ENCODE measurements at regions not wholly inside any gene's neighbourhood (a gene's known extent, or its start where the extent isn't known, plus 50 kb on each side); places are given as distances from the start of the nearest gene placed in this dataset.
A peak's percentile ranks its signal among the peaks of the same experiment; 100 is the strongest.

- peaks cover 0 to 2% of the 10 kb centered on the region in 2 donors for H3K4me1 ChIP-seq (replicated peaks in 1 of 2)
- peak in 3 of 8 experiments; percentile 24 to 75 (median 56) for ATAC-seq (replicated peaks in 6 of 8)
- in situ Hi-C loops (cut with MboI; ENCODE audit: low pct_unique_long_range_greater_than_20kb in 2 of 9, low sequenced_read_pairs in 9 of 9, unreplicated experiment in 9 of 9), result no loop called here
- H3K4me3 ChIP-seq, result no peak overlapping the region
- no peak overlapping the region for H3K27ac ChIP-seq
- 2 to 83% (median 60%) methylated on average over 1 to 7 of the region's 7 CpGs; no CpG with 5 or more reads in 1 of the 10 experiments for WGBS, 10 experiments
Observed at GRCh38 chr13:88979465-88980175, 1308.4 kb downstream of the SLITRK5 start.

DNA sequence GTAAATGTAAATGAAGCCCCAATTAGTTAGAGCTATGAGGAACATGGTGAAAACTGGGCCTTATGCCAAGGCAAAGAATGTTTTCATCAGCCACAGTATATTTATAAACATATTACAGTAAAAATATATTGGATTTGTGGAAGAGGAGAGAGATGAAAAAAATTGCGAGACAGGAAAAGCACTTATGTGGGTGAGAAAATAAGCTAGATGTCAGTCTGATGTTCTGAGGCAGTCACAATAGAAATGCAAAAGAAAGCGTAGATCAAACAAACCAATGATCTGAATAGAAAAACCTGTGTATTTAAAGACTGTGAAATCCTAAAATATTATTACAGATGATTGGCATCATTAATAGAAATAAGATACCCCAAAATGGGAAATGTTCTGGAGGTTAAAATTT lies 1332.5 kb downstream of the SLITRK5 start:
- Histone ChIP-seq H3K27ac (no peak overlapping the region), H3K4me1 (replicated peaks in 1 of 2) (no peaks in the 10 kb centered on the region), H3K4me3 (no peak overlapping the region)
- WGBS, 10 experiments, result 25 to 96% (median 84%) methylated on average over 1 to 2 of the region's 2 CpGs
- in situ Hi-C loops (cut with MboI; ENCODE audit: low pct_unique_long_range_greater_than_20kb in 2 of 9, low sequenced_read_pairs in 9 of 9, unreplicated experiment in 9 of 9), result no loop called here
- ATAC-seq (replicated peaks in 6 of 8), result no peak

- Histone ChIP-seq H3K4me3 (no peak overlapping the region), H3K27ac (no peak overlapping the region), H3K4me1 (replicated peaks in 1 of 2) (no peaks in the 10 kb centered on the region)
- WGBS, 10 experiments, result 0 to 100% (median 13%) methylated on average over 1 to 2 of the region's 2 CpGs; no CpG with 5 or more reads in 2 of the 10 experiments
- peak in 1 of 8 experiments; percentile 52 for ATAC-seq (replicated peaks in 6 of 8)
- in situ Hi-C loops (cut with MboI; ENCODE audit: low pct_unique_long_range_greater_than_20kb in 2 of 9, low sequenced_read_pairs in 9 of 9, unreplicated experiment in 9 of 9), result no loop called here
Observed at GRCh38 chr13:89011615-89012014, 1340.4 kb downstream of the SLITRK5 start.

DNA sequence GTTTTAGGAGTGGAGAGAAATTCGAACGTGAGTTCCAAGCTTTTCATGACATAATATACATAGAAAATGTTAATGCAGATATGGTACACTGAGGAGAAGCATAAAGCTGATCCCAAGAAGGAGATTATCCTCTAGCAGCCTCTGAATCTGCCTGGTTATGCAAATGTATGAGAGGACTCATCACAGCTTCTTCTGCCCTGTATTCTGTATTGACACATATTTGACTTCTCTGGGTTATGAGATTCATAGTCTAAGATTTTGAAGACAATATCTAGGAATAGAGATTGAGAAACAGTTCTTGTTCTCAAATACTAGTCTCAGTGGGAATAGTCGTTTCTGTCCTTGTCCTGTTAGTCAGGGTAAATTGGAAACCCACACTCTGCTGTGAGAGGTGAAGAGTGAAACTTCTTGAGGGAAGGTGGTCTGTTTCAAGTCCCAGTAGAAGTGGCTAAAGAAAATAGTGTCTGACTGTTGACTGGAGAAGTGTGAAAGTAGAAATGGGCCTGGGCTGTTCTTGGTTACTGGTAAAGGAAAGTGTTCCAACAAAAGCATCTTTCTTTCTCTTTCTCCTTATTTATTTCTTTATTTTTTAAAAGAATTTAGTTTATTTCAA lies 1356.6 kb downstream of the SLITRK5 start:
- WGBS, 10 experiments, result 0 to 90% (median 71%) methylated on average over 1 to 3 of the region's 3 CpGs
- in situ Hi-C loops (cut with MboI; ENCODE audit: low pct_unique_long_range_greater_than_20kb in 2 of 9, low sequenced_read_pairs in 9 of 9, unreplicated experiment in 9 of 9), result no loop called here
- H3K27ac ChIP-seq, result no peak overlapping the region
- H3K4me3 ChIP-seq, result no peak overlapping the region
- no peaks in the 10 kb centered on the region for H3K4me1 ChIP-seq (replicated peaks in 1 of 2)
- ATAC-seq (replicated peaks in 6 of 8), result no peak

DNA sequence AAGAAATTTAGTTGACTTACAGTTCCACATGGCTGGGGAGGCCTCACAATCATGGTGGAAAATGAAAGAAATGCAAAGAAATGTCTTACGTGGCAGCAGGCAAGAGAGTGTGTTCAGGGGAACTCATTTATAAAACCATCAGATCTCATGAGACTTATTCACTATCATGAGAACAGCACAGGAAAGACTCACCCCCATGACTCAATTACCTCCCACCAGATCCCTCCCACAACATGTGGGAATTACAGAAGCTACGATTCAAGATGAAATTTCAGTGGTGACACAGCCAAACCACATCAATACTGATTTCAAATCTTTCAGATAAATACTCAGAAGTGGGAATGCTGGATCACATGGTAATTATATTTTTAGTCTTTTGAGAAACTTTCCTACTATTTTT lies 1357.9 kb downstream of the SLITRK5 start:
- WGBS, 10 experiments, result 19 to 100% (median 85%) methylated on average over 1 to 2 of the region's 2 CpGs; no CpG with 5 or more reads in 2 of the 10 experiments
- H3K4me3 ChIP-seq, result no peak overlapping the region
- in situ Hi-C loops (cut with MboI; ENCODE audit: low pct_unique_long_range_greater_than_20kb in 2 of 9, low sequenced_read_pairs in 9 of 9, unreplicated experiment in 9 of 9), result no loop called here
- no peak for ATAC-seq (replicated peaks in 6 of 8)
- H3K27ac ChIP-seq, result no peak overlapping the region
- H3K4me1 ChIP-seq (replicated peaks in 1 of 2), result no peaks in the 10 kb centered on the region

- WGBS, 10 experiments, result 60 to 100% (median 72%) methylated on average over 1 of the region's 1 CpG; no CpG with 5 or more reads in 6 of the 10 experiments
- ATAC-seq (replicated peaks in 6 of 8), result no peak
- no peaks in the 10 kb centered on the region for H3K4me1 ChIP-seq (replicated peaks in 1 of 2)
- no peak overlapping the region for H3K27ac ChIP-seq
- no peak overlapping the region for H3K4me3 ChIP-seq
- in situ Hi-C loops (cut with MboI; ENCODE audit: low pct_unique_long_range_greater_than_20kb in 2 of 9, low sequenced_read_pairs in 9 of 9, unreplicated experiment in 9 of 9), result no loop called here
Observed at GRCh38 chr13:89034015-89034414, 1362.8 kb downstream of the SLITRK5 start.

- ATAC-seq (replicated peaks in 6 of 8), result no peak
- Histone ChIP-seq H3K27ac (no peak overlapping the region), H3K4me1 (replicated peaks in 1 of 2) (no peaks in the 10 kb centered on the region), H3K4me3 (no peak overlapping the region)
- in situ Hi-C loops (cut with MboI; ENCODE audit: low pct_unique_long_range_greater_than_20kb in 2 of 9, low sequenced_read_pairs in 9 of 9, unreplicated experiment in 9 of 9), result loop anchor here in 1 of 9 experiments (25.0 kb wide), 1 partner anchor 90 kb away; no protein-coding TSS in a partner anchor
- WGBS, 10 experiments, result 4 to 94% (median 70%) methylated on average over 2 to 3 of the region's 3 CpGs; no CpG with 5 or more reads in 2 of the 10 experiments
Observed at GRCh38 chr13:89052699-89053098, 1381.5 kb downstream of the SLITRK5 start.

DNA sequence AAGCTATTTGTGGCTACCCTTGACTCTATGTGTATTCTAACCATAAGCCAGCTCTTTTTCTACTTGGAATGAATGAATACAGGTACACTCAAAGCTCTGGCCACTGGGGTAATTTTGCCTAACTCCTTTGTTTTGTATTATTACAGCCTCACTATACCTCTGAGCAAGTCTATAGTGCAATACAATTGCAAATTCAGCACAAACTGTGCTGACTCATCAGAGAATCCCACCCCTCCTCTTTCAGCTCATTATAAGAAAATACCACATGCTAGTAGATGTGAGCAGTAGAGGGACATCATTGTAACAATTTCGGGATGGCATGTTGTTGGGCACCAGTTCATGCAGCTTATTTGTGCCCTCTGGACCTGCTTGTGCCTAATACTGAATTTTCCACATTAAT lies 1382.2 kb downstream of the SLITRK5 start:
- Histone ChIP-seq H3K27ac (no peak overlapping the region), H3K4me3 (no peak overlapping the region), H3K4me1 (replicated peaks in 1 of 2) (no peaks in the 10 kb centered on the region)
- WGBS, 10 experiments, result 0 to 100% (median 44%) methylated on average over 1 of the region's 1 CpG; no CpG with 5 or more reads in 6 of the 10 experiments
- no peak for ATAC-seq (replicated peaks in 6 of 8)
- in situ Hi-C loops (cut with MboI; ENCODE audit: low pct_unique_long_range_greater_than_20kb in 2 of 9, low sequenced_read_pairs in 9 of 9, unreplicated experiment in 9 of 9), result loop anchor here in 1 of 9 experiments (25.0 kb wide), 1 partner anchor 91 kb away; no protein-coding TSS in a partner anchor

- ATAC-seq (replicated peaks in 6 of 8), result no peak
- no peak overlapping the region for H3K27ac ChIP-seq
- H3K4me1 ChIP-seq (replicated peaks in 1 of 2), result no peaks in the 10 kb centered on the region
- H3K4me3 ChIP-seq, result no peak overlapping the region
- in situ Hi-C loops (cut with MboI; ENCODE audit: low pct_unique_long_range_greater_than_20kb in 2 of 9, low sequenced_read_pairs in 9 of 9, unreplicated experiment in 9 of 9), result loop anchor here in 1 of 9 experiments (25.0 kb wide), 1 partner anchor 95 kb away; no protein-coding TSS in a partner anchor
Observed at GRCh38 chr13:89057274-89057673, 1386.1 kb downstream of the SLITRK5 start.

DNA sequence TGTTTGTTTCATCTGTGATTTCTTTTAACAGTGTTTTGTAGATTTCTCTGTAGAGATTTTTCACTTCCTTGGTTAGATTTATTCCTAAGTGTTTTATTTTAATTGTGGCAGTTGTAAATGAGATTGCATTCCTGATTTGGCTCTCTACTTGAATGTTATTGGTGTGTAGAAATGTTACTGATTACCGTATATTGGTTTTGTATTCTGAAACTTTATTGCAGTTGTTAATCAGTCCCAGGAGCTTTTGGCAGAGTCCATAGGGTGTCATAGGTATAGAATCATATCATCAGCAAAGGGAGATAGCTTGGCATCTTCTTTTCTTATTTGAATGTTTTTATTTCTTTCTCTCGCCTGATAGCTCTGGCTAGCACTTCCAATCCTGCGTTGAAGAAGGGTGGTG lies 1386.7 kb downstream of the SLITRK5 start:
- no peak overlapping the region for H3K4me3 ChIP-seq
- no peaks in the 10 kb centered on the region for H3K4me1 ChIP-seq (replicated peaks in 1 of 2)
- no peak overlapping the region for H3K27ac ChIP-seq
- WGBS, 10 experiments, result 33 to 100% (median 94%) methylated on average over 1 to 3 of the region's 3 CpGs; no CpG with 5 or more reads in 1 of the 10 experiments
- ATAC-seq (replicated peaks in 6 of 8), result no peak
- in situ Hi-C loops (cut with MboI; ENCODE audit: low pct_unique_long_range_greater_than_20kb in 2 of 9, low sequenced_read_pairs in 9 of 9, unreplicated experiment in 9 of 9), result loop anchor here in 1 of 9 experiments (25.0 kb wide), 1 partner anchor 96 kb away; no protein-coding TSS in a partner anchor

GRCh38 chr13:89061821-89062220 lies 1390.7 kb downstream of the SLITRK5 start:
- peak in 2 of 8 experiments; percentile 12 to 79 for ATAC-seq (replicated peaks in 6 of 8)
- Histone ChIP-seq H3K27ac (no peak overlapping the region), H3K4me1 (replicated peaks in 1 of 2) (no peaks in the 10 kb centered on the region), H3K4me3 (no peak overlapping the region)
- 43 to 83% (median 63%) methylated on average over 1 of the region's 1 CpG; no CpG with 5 or more reads in 7 of the 10 experiments for WGBS, 10 experiments
- in situ Hi-C loops (cut with MboI; ENCODE audit: low pct_unique_long_range_greater_than_20kb in 2 of 9, low sequenced_read_pairs in 9 of 9, unreplicated experiment in 9 of 9), result loop anchor here in 1 of 9 experiments (25.0 kb wide), 1 partner anchor 100 kb away; no protein-coding TSS in a partner anchor

- no peak overlapping the region for H3K27ac ChIP-seq
- WGBS, 10 experiments, result 8 to 71% (median 48%) methylated on average over 5 to 9 of the region's 9 CpGs
- no peak overlapping the region for H3K4me3 ChIP-seq
- in situ Hi-C loops (cut with MboI; ENCODE audit: low pct_unique_long_range_greater_than_20kb in 2 of 9, low sequenced_read_pairs in 9 of 9, unreplicated experiment in 9 of 9), result loop anchor here in 1 of 9 experiments (25.0 kb wide), 1 partner anchor 105 kb away; no protein-coding TSS in a partner anchor
- peak in 4 of 8 experiments; percentile 57 to 92 (median 60) for ATAC-seq (replicated peaks in 6 of 8)
- H3K4me1 ChIP-seq (replicated peaks in 1 of 2), result no peaks in the 10 kb centered on the region
Observed at GRCh38 chr13:89066868-89067466, 1395.8 kb downstream of the SLITRK5 start.

- 0 to 100% (median 100%) methylated on average over 1 of the region's 1 CpG; no CpG with 5 or more reads in 1 of the 10 experiments for WGBS, 10 experiments
- H3K4me1 ChIP-seq (replicated peaks in 1 of 2), result no peaks in the 10 kb centered on the region
- in situ Hi-C loops (cut with MboI; ENCODE audit: low pct_unique_long_range_greater_than_20kb in 2 of 9, low sequenced_read_pairs in 9 of 9, unreplicated experiment in 9 of 9), result loop anchor here in 1 of 9 experiments (25.0 kb wide), 1 partner anchor 111 kb away; no protein-coding TSS in a partner anchor
- peak in 1 of 8 experiments; percentile 13 for ATAC-seq (replicated peaks in 6 of 8)
- no peak overlapping the region for H3K4me3 ChIP-seq
- no peak overlapping the region for H3K27ac ChIP-seq
Observed at GRCh38 chr13:89072979-89073378, 1401.8 kb downstream of the SLITRK5 start.
